ENCODE measurements at regions not wholly inside any gene's neighbourhood (a gene's known extent, or its start where the extent isn't known, plus 50 kb on each side); places are given as distances from the start of the nearest gene placed in this dataset.
"Not testable (repeated sequence)": the region's sequence is repeated elsewhere in the genome, so short reads cannot be mapped to it uniquely, and the experiment has no call there.

DNA sequence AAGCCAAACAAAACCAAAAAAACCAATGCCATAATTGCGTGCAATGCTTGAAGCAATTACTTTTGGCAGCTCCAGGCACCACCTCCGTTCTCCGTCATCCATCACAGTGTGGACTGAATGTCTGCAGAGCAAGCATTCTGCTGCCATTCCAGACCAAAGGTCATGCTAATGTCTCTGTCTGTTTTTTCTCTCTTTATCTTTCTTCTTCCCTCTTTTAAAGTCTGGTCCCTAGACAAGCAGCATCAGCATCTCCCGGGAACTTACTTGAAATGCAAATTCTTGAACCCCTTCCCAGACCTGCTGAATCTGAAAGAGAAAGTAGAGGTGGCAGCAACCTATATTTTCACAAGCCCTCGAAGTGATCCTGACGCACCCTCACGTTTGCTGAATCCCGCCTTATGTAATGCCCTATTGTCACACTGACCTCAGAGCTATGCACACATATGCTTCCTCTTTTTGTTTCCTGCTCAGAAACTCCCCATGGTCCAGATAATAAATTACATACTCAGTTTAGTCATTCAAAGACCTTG lies 297.3 kb upstream of the PROK2 start:
- peak; percentile 19 for DNase-seq (ENCODE audit: low spot score)

DNA sequence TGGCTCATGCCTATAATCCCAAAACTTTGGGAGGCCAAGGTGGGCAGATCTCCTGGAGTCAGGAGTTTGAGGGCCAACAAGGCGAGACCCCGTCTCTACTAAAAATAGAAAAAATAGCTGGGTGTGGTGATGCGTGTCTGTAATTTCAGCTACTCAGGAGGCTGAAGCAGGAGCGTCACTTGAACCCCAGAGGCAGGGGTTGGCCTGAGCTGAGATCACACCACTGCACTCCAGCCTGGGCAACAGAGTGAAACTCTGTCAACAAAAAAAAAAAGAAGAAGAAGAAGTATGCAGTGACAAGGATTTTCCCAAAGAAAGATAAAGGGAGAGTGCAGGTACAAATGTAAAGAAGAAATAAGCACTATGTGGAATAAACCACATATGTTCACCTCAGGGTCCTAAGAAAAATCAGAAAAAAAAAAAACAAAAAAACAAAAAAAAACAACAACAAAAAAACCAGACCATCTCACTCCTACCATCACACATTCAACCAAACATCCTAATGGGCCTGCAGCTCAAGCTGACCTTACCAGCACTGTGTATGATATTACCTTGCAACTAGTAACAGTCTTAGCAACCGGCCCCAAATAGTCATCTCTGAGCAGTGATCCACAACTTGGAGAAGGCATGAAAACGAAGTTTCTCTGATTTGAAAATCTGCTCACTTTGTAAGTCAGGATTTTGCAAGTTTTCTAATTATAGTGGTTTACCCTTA lies 296.7 kb upstream of the PROK2 start:
- no peak for DNase-seq (ENCODE audit: low spot score)

DNA sequence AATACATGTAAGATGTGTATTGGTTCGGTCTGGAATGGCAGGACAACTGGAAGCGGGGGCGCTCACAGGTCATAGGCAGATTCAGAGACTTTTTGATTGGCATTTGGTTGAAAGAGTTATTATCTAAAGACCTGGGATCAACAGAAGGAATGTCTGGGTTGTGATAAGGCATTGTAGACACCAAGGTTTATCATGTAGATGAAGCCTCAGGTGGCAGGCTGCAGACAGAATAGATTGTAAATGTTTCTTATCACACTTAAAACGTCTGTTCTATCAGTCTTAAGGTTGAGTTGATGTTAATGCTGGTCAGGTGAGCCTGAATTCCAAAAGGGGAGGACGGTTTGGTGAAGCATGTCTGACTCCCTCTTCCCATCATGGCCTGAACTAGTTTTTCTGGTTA lies 295.9 kb upstream of the PROK2 start:
- DNase-seq (ENCODE audit: low spot score) = no peak

GRCh38 chr3:72080095-72080494 lies 295.1 kb upstream of the PROK2 start:
- no peak for DNase-seq (ENCODE audit: low spot score)

DNA sequence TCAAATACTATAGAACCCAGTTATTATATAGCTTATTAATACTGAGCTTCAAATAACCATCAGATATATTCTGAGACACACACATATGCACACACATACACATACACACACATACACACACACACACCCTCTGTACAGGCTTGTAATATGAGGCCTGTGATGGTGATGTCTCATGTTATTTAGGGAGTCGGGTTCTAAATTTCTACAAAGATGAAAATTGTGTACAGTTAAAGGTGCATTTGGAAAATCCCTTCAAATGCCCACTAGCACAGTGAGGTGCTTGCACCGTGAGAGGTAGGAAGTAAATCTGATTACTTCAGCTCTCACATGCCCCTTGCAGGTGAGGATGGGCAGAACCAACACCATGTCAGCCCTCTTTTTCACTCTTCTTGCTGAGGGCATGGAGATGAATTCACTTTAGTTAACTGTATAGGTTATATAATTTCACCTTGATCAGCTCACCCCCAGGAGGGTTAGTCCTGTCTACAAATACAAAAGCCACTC lies 294.5 kb upstream of the PROK2 start:
- DNase-seq (ENCODE audit: low spot score) = no peak

DNA sequence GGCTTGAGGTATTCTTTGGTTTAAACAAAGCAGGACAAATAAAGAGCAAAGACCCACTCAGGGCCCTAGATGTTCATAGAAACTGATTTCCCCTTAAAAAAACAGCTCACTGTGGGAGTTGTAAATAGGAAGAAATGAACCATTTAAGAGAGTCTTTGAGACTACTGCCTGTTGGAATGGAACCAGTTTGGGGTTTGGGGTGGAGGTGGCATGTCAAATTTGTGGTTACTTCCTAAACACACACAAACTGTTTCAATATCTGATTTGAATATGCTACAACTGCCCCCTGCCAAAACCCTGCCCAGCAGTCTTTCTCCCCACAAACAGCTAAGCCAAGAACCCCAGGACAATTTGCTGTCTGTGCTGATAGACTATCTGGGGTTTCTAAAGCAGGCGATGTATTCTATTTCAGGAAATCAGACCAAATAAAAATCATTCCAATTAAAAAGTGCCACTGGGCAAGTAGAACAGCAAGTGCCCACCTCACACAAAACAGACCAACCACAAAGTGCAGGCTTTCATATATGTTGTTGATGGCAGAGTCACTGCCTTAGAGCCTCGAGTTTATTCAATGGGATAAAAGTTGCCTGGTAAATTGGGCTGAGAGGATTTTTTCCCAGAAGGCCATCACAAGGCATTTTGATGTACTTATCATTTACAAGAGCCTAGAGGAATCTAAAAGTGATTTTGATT lies 293.9 kb upstream of the PROK2 start:
- DNase-seq (ENCODE audit: low spot score) = no peak

DNA sequence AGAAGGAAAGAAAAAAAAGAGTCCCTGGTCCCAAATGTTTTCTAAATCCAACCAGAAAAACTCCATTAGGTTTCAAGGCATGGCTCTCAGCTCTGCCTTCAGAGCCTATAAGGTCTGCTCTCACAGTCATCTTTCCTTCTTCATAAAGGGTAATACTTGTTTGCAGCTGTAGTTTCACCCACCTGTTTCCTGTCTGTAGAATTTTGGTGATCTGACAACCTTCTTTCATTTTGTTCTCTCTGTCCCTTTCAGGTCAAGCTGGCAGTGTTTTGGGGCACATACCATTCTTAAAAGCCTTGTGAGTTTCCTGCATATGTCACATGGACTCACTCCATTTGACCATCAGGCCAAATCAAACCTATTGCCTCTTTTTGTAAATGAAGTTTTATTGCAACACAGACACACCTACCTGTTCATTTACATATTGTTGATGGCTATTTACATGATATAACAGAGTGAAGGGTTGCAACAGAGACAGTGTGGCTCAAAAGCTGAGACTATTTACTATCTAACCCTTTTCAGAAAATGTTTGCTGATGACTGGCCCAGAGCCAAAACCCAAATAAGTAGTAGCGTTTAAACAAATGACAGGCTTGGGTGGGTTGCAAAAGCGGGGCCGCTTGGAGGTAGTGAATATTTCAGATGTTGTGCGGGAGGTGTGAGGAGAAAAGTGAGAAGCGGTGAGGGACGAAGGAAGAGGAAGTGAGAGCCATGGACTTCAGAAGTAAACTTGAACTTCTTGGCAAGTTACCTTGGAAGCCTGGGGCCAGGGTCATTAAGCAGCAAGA lies 292.7 kb upstream of the PROK2 start:
- no peak for DNase-seq (ENCODE audit: low spot score)

DNA sequence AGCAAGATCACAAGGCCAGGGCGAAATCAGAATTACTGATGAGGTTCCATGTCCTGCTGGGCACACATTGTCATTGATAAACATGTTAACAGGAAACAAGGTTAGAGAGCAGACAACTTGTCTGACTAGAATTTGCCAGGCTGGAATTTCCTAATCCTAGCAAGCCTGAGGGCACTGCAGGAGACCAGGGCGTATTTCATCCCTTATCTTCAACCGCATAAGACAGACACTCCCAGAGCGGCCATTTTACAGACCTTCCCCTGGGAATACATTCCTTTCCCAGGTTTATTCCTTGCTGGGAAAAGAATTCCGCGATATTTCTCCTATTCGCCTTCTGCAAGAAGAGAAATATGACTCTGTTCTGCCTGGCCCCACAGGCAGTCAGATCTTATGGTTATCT lies 290.9 kb upstream of the PROK2 start:
- DNase-seq (ENCODE audit: low spot score) = not testable (repeated sequence)

GRCh38 chr3:72071624-72072023 lies 286.7 kb upstream of the PROK2 start:
- no peak for DNase-seq (ENCODE audit: low spot score)

DNA sequence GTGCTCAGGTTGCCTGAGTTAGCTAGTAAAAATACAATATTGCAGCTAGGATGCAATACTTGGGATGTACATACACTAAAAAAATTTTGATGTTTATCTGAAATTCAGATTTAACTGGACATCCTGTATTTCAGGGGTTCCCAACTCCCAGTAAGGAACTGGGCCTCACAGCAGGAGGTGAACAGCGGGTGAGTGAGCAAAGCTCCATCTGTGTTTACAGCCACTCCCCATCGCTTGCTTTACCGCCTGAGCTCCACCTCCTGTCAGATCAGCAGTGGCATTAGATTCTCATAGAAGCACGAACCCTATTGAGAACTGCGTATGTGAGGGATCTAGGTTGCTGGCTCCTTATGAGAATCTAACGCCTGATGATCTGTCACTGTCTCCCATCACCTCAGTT lies 285.1 kb upstream of the PROK2 start:
- DNase-seq (ENCODE audit: low spot score) = no peak

GRCh38 chr3:72069543-72069942 lies 284.6 kb upstream of the PROK2 start:
- DNase-seq (ENCODE audit: low spot score) = no peak

DNA sequence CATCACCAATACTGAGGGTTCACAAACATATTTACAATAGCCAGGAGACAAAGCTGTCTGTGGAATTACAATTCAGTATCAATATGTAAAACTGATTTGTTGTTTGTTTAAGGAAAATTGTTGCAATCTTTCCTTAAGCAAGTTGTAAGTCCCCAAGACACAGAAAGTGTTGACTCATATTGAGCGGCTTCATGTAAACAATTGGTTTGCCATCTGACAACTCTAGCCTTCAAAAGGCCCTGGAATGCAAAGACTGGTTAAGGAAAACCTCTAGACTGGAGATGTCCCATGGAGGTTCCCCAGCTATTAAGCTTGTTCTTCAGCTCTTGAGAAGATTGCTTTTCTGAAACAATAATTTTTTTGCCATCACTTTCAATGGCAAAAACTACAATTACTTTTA lies 283.7 kb upstream of the PROK2 start:
- DNase-seq (ENCODE audit: low spot score) = no peak

GRCh38 chr3:72067721-72068120 lies 282.8 kb upstream of the PROK2 start:
- DNase-seq (ENCODE audit: low spot score) = no peak

- no peak for DNase-seq (ENCODE audit: low spot score)
Observed at GRCh38 chr3:72065872-72066641, 281.1 kb upstream of the PROK2 start.

DNA sequence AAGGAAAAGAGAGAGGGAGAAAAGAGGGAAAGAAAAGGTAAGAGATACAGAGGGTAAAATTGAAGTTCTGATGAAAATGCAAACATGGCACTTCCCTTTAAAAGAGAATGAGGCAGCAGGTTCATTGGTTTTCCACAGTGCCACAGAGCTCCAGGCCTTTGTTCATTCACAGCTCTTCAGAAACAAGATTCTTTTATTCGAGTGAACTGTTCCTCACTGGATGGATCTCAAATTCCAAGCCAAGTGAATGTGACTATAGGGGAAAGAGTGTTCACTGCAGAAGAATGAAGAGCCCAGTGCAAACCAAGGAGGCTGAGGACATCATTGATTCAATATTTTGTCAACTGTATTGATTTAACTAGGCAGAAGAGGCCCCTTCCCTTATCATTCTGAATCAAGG lies 280.3 kb upstream of the PROK2 start:
- DNase-seq (ENCODE audit: low spot score) = no peak

- DNase-seq (ENCODE audit: low spot score) = not testable (repeated sequence)
Observed at GRCh38 chr3:72064727-72065126, 279.8 kb upstream of the PROK2 start.

GRCh38 chr3:72062017-72062416 lies 277.1 kb upstream of the PROK2 start:
- DNase-seq (ENCODE audit: low spot score) = no peak

DNA sequence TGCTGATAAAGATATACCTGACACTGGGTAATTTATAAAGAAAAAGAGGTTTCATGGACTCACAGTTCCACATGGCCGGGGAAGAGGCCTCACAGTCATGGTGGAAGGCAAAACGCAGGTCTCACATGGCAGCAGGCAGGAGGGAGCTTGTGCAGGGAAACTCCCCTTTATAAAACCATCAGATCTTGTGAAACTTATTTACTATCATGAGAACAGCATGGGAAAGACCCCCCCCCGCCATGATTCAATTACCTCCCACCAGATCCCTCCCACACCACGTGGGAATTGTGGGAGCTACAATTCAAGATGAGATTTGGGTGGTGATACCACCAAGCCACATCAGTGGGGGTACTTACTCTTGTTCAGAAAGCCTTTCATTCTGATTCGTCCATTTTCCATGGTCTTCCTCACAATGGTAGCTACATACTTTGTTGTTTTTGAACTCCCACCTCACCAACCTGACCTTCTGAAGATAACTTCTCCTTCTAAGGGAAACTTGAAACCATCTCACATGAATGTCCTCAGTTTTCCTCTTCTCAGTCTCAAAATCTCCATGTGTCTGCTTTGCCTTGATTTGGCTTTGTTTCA lies 275.6 kb upstream of the PROK2 start:
- DNase-seq (ENCODE audit: low spot score) = no peak

DNA sequence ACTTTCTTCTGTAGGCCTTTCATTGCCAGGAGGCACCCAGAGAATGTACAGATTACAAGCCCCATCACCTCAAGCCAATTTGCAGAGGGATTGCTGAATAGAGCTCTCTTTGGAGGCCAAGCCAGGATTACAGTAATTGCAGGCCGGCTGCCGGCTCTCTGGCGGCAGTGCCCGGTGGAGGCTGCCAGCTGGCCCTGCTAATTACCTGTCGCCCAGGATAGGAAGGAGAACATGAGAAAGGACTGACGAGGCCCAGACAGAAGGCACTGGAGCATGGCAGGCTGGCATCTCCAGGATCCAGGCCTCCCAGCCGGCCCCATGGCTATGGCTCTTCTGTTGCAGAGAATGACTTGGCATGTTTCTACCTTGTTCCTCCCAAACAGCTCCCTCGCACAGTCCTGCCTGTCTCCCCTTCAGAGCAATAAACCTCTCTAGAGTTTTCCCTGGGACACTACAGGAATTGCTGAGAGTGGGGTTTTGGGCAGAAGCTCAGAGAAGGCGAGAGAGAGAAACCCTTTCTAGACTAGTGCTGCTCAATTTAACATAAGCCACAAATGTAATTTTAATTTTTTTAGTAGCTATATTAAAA lies 273.6 kb upstream of the PROK2 start:
- DNase-seq (ENCODE audit: low spot score) = no peak

- no peak for DNase-seq (ENCODE audit: low spot score)
Observed at GRCh38 chr3:72055436-72055835, 270.5 kb upstream of the PROK2 start.

- DNase-seq (ENCODE audit: low spot score) = no peak
Observed at GRCh38 chr3:72054976-72055375, 270.0 kb upstream of the PROK2 start.
